Hepatic stellate cell (primary cell): ENCODE measurements at regions not wholly inside any gene's neighbourhood (a gene's known extent, or its start where the extent isn't known, plus 50 kb on each side); places are given as distances from the start of the nearest gene placed in this dataset.

Experiments
- DNase-seq: peaks from one replicate; pipeline ENCODE4 v3.0.0; 2011; ENCODE audit warnings: low spot score

- no peak for DNase-seq
Measured at GRCh38 chrX:20320461-20321159, 53.9 kb upstream of the RPS6KA3 start.

DNA sequence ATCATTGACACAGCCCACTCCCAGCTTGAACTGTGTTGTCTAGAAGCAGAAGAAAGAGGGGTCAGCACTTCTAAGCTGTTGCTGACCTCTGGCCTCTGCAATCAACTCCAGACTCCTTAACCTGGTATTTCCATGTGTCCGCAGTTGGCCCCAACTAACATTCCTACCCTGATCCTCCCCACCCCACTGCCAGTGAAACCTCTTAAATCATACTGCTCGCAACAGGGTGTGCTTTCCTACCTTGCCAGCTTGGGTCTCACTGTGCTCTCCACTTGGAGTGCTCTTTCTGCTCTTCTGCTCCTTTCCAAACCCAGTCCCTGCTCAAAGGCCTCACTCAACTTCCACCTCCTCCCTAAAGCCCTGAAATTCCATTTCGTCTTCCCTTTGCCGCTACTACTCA is 52.3 kb upstream of the RPS6KA3 start:
- DNase-seq: no peak

- DNase-seq: no peak
Measured at GRCh38 chrX:20317873-20318272, 51.2 kb upstream of the RPS6KA3 start.
